ENCODE measurements at regions not wholly inside any gene's neighbourhood (a gene's known extent, or its start where the extent isn't known, plus 50 kb on each side); places are given as distances from the start of the nearest gene placed in this dataset.

DNA sequence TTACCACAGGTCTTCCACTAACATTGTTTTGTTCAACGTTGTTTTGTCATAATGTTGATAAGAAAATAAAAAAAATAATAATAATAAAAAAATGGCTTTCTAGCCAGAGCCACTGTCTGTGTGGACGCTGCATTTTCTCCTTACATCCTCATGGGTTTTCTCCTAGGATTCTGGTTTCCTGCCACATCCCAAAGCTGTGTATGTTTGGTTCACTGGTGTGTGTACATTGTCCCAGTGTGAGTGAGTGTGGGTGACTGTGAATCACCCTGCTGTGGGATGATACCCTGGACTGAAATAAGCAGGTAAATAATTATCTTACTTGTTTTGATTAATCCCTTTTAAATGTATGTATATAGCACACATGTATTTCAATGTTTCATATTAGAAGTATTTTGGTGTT, 2154.4 kb upstream of the AGA start:
- TF ChIP-seq, protein P1, sequence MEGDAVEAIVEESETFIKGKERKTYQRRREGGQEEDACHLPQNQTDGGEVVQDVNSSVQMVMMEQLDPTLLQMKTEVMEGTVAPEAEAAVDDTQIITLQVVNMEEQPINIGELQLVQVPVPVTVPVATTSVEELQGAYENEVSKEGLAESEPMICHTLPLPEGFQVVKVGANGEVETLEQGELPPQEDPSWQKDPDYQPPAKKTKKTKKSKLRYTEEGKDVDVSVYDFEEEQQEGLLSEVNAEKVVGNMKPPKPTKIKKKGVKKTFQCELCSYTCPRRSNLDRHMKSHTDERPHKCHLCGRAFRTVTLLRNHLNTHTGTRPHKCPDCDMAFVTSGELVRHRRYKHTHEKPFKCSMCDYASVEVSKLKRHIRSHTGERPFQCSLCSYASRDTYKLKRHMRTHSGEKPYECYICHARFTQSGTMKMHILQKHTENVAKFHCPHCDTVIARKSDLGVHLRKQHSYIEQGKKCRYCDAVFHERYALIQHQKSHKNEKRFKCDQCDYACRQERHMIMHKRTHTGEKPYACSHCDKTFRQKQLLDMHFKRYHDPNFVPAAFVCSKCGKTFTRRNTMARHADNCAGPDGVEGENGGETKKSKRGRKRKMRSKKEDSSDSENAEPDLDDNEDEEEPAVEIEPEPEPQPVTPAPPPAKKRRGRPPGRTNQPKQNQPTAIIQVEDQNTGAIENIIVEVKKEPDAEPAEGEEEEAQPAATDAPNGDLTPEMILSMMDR (IDR thresholded peaks at IDR 0.05) = no peak
- no peak for TF ChIP-seq POLR2A (IDR thresholded peaks at IDR 0.05)

Data from heart left ventricle (tissue), 13 donors.